Cardiac muscle cell (in vitro differentiated cells and primary cell): ENCODE measurements at regions not wholly inside any gene's neighbourhood (a gene's known extent, or its start where the extent isn't known, plus 50 kb on each side); places are given as distances from the start of the nearest gene placed in this dataset.

Source experiments
- DNase-seq, 2 donors: peaks; one replicate each; pipeline versions ENCODE4 v3.0.0 to v3.0.0-alpha.2; 2010 to 2017; ENCODE audit warnings: low read depth in 1 of 2, low spot score in 1 of 2
- H3K27ac ChIP-seq: fragments of 200-600 bp; sonication (generic); 2 replicates; pipeline ENCODE4 v1.5.1; 2016
- H3K27me3 ChIP-seq: fragments of 200-600 bp; sonication (generic); 2 replicates; pipeline ENCODE4 v1.6.0; 2016; ENCODE audit warnings: control low read depth
- H3K36me3 ChIP-seq: fragments of 200-600 bp; sonication (generic); 2 replicates; pipeline ENCODE4 v1.5.1; 2016; ENCODE audit warnings: control low read depth
- H3K4me1 ChIP-seq: fragments of 200-600 bp; sonication (generic); 2 replicates; pipeline ENCODE4 v1.8.1; 2017; ENCODE audit warnings: low read depth, mild to moderate bottlenecking, mixed run types
- H3K4me3 ChIP-seq: fragments of 200-600 bp; sonication (generic); 2 replicates; pipeline ENCODE4 v1.5.1; 2016; ENCODE audit warnings: mild to moderate bottlenecking
- H3K9me3 ChIP-seq: fragments of 200-600 bp; sonication (generic); 2 replicates; pipeline ENCODE4 v1.5.1; 2017; ENCODE audit warnings: low read depth, mild to moderate bottlenecking, control low read depth
- CTCF ChIP-seq: IDR thresholded peaks from 2 replicates; pipeline ENCODE4 v1.5.1; 2012; ENCODE audit warnings: low read depth, mild to moderate bottlenecking, low read length

- H3K27me3 ChIP-seq: peaks cover 81% of the 10 kb centered on the region
- no peaks in the 10 kb centered on the region for H3K36me3 ChIP-seq
- peaks cover 6% of the 10 kb centered on the region for H3K4me1 ChIP-seq
- no peak for DNase-seq
- no peak overlapping the region for H3K4me3 ChIP-seq
- H3K27ac ChIP-seq: no peak overlapping the region
- no peaks in the 10 kb centered on the region for H3K9me3 ChIP-seq
- no peak for TF ChIP-seq CTCF
Observed at GRCh38 chr16:86289304-86289703, 221.0 kb upstream of the FOXF1 start.

DNA sequence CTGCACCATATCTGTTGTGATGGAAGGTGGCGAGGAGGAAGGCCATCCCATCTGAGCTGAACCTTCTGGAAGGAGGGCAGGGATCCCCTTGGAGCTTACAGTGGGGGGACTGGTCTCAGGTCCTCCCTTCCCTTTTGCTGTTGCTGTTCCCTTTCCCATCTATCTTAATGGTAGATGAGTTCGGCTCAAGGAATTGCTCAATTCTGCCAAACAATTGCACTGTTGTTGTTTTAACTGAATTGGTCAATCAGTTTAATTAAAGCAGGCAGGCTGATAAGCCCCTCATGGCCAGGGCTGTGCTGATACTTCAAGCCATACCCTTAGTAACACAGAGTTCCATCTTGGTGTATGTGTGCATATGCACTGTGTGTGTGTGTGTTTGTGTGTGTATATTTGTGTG, 220.4 kb upstream of the FOXF1 start:
- H3K9me3 ChIP-seq: no peaks in the 10 kb centered on the region
- H3K27me3 ChIP-seq: peaks cover 75% of the 10 kb centered on the region
- no peak overlapping the region for H3K4me3 ChIP-seq
- no peak overlapping the region for H3K27ac ChIP-seq
- H3K4me1 ChIP-seq: peaks cover 6% of the 10 kb centered on the region
- DNase-seq: no peak
- no peak for TF ChIP-seq CTCF
- no peaks in the 10 kb centered on the region for H3K36me3 ChIP-seq

DNA sequence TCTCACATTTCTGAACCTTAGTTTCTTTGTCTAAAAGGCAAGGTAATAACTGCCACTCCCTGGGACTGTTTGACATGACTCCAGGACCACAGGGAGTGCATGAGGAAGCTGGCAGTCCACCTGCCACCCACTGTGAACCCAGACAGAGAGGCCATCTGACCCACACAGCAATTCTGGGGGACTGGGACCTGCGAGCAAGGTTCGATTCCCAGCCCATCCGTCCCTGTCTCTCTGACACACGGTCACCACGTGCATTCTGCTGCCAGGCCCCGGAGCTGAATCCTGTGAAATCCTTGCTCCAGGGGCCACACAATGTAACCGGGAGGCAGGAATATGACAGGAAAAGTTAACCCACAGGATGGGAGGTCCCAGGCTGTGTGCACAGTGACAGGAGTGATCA, 218.8 kb upstream of the FOXF1 start:
- Histone ChIP-seq H3K27ac (no peak overlapping the region), H3K9me3 (no peaks in the 10 kb centered on the region), H3K36me3 (no peaks in the 10 kb centered on the region), H3K4me1 (peaks cover 6% of the 10 kb centered on the region), H3K4me3 (no peak overlapping the region), H3K27me3 (peaks cover 59% of the 10 kb centered on the region)
- no peak for DNase-seq
- TF ChIP-seq CTCF: no peak

DNA sequence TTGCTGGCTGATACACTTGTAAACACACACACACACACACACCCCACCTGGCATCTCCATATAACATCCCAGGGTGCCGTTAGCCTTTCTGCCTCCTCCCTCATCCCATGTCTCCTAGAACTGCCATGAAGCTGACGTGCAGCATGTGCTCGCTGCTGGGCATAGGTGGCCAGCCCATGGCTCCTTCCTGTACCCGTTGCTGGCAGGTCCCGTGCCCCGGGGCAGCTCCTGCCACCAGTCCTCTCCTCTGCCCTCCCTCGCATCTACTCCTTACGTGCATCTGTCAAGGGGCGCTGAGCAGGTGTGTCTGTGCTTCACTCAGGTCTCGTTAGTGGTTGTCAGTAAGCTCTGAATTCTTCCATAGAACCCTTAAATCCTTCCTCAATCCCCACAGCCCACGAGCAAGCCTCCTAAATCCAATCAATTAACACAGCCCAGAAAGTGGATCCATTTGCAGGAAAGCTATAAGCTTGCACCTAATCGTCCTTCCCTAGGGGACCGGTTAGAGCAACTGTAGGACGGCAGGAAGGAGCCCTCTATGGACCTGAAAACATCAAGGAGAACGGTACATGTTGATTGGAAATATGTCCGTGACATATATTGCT, 218.1 kb upstream of the FOXF1 start:
- Histone ChIP-seq H3K27me3 (peaks cover 51% of the 10 kb centered on the region), H3K9me3 (no peaks in the 10 kb centered on the region), H3K4me1 (peaks cover 2% of the 10 kb centered on the region), H3K36me3 (no peaks in the 10 kb centered on the region), H3K4me3 (no peak overlapping the region), H3K27ac (no peak overlapping the region)
- DNase-seq: no peak
- TF ChIP-seq CTCF: no peak

DNA sequence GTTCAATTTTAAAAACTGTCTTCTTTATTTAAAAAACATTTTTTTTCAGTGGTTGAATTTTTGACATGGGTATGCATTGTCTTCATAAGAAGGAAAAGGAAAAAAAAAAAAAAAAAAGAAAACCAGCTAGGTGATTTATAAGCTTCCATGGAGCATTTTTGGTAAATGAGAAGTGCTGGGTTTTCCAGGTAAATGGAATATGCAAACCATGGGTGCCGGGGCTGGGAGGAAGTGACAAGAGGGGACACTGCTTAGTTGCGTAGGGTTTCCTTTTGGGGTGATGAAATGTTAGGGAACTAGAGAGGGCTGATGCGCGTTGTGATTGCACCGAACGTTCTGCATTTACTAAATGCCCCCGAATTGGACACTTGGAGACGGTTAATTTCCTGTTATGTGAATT, 217.4 kb upstream of the FOXF1 start:
- no peak for DNase-seq
- H3K27ac ChIP-seq: no peak overlapping the region
- H3K4me3 ChIP-seq: no peak overlapping the region
- peaks cover 7% of the 10 kb centered on the region for H3K4me1 ChIP-seq
- no peak for TF ChIP-seq CTCF
- H3K9me3 ChIP-seq: no peaks in the 10 kb centered on the region
- peaks cover 44% of the 10 kb centered on the region for H3K27me3 ChIP-seq
- H3K36me3 ChIP-seq: no peaks in the 10 kb centered on the region

GRCh38 chr16:86293906-86294305, 216.4 kb upstream of the FOXF1 start:
- Histone ChIP-seq H3K36me3 (no peaks in the 10 kb centered on the region), H3K27me3 (peaks cover 35% of the 10 kb centered on the region)
- DNase-seq: no peak

More at GRCh38 chr16:86293906-86294305, 216.4 kb upstream of the FOXF1 start:
- H3K27ac ChIP-seq: no peak overlapping the region
- no peaks in the 10 kb centered on the region for H3K9me3 ChIP-seq
- H3K4me3 ChIP-seq: no peak overlapping the region
- peaks cover 15% of the 10 kb centered on the region for H3K4me1 ChIP-seq
- no peak for TF ChIP-seq CTCF
